GM12875 (cell line): ENCODE measurements at regions not wholly inside any gene's neighbourhood (a gene's known extent, or its start where the extent isn't known, plus 50 kb on each side); places are given as distances from the start of the nearest gene placed in this dataset.

Source experiments
- H3K4me3 ChIP-seq: one replicate; pipeline ENCODE4 v1.5.1; 2011; ENCODE audit warnings: low read depth, low read length, control low read depth
- CTCF ChIP-seq: IDR thresholded peaks from 2 replicates; pipeline ENCODE4 v1.5.1; 2011; ENCODE audit warnings: low read depth, mild to moderate bottlenecking, control low read depth, inconsistent platforms, low read length, moderate library complexity, borderline replicate concordance; ENCODE audit not compliant: insufficient read depth

GRCh38 chr18:24846138-24846537 lies 385.7 kb downstream of the HRH4 start:
- H3K4me3 ChIP-seq, result no peak overlapping the region
- no peak for TF ChIP-seq CTCF

- TF ChIP-seq CTCF, result no peak
- H3K4me3 ChIP-seq, result no peak overlapping the region
These were observed 390.1 kb downstream of the HRH4 start for GRCh38 chr18:24850532-24850931.

DNA sequence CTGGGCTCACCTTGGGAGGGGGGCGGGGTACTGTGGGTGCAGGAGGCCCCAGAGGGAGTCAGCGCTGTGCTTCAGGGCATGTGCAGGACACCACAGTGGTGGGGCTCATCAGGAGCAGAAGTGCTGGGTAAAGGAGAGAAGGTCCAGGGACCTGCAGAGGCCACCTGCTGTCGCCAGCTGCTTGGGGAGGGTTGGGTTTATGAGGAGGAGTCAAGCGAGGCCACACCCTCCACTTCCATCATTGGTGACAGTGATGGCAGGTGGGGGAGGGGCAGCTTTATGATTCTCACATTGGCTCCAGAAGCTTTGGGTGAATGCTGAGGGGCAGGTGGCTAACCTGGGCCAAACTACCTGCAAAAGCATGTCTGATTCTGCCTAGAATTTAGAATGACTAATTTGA lies 392.6 kb downstream of the HRH4 start:
- TF ChIP-seq CTCF, result no peak
- H3K4me3 ChIP-seq, result no peak overlapping the region

DNA sequence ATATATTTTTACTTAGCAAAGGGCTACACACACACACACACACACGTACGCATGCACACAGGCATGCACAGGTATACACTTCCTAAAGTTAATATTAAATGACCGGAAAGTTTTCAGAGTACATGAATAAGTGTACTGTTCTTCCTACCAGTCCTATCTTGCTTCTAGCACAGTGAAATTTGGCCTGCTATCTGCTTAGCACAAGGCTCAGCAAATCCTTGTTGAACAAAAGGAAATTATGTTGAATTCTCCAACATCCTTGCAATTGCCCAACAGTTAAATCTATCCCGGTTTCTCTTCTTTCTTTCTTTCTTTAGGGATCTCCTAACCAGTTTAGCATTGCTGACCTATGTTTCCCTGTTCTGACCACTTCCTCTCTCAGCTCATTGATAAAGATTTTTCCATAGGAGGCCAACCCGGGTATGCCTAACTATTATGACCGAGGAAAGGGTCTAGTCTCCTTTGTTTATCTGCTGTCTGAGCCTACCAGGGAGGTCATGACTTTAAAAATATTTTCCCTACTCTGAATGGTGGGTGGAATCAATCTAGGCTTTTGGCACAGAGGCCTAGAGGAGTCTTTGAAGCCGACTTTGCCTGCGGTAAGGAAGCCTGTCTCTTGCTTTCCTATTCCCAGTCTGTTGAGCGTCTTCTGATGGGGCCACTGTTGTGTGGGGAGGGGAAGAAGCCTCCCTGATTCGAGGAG lies 400.7 kb downstream of the HRH4 start:
- TF ChIP-seq CTCF, result no peak
- no peak overlapping the region for H3K4me3 ChIP-seq

DNA sequence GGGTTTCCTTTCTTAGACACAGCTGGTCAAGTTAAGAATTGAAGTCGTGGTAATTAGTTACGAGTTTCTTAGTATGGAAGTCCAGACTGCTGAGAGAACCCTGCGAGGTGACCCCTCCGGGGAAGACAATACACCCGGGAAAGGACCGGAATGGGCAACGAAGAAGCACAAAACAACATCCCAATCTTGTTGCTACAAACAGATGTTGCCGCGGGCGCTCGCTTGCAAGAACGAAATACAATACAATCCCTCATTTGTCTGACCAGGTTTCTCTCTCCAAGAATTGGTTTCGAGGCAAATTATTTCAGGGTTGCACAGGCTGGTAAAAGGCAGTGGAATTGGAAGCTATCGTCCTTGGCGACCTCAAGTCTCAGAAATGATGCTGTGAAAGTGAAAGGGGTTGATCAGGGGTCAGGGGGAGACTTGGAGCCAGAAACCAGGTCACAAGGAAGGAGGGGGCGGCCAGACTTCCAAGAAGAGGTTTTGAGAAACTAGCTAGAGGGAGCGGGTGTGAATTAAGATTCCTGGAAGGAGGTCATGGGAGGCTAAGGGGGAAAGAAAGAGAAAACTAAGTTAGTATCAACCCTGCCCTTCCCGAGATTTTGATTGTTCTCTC lies 401.9 kb downstream of the HRH4 start:
- no peak overlapping the region for H3K4me3 ChIP-seq

GRCh38 chr18:24868311-24868710 lies 407.9 kb downstream of the HRH4 start:
- no peak overlapping the region for H3K4me3 ChIP-seq
- no peak for TF ChIP-seq CTCF

More for the DNA sequence above, 401.9 kb downstream of the HRH4 start:
- TF ChIP-seq CTCF, result no peak

DNA sequence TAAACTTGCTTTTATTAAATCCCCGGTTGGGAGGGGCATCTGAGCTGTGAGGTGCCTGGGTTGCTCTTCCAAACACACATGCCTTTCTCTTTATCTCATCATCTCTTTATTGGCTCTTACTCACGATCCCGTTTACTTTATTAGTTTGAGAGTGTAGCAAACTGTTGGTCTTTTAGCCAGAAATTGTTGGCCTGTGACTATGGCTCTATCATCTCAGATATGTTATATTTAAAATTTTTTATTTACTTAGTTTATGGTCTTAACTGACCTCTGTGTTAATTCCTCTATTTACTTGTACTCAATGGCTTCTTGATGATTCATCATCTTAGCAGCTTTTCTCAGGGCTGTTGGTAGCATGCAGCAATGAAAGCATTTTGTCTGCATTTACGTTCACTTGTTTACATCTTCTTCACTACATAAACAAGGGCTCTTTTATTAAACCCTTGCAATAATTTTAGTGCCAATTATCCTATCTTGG lies 408.4 kb downstream of the HRH4 start:
- H3K4me3 ChIP-seq, result no peak overlapping the region
- no peak for TF ChIP-seq CTCF
